Activated naive CD8-positive, alpha-beta T cell treated with anti-CD3 and anti-CD28 coated beads, Interleukin-2, amount 50 U/mL, for 24 hours (primary cell): ENCODE measurements at regions not wholly inside any gene's neighbourhood (a gene's known extent, or its start where the extent isn't known, plus 50 kb on each side); places are given as distances from the start of the nearest gene placed in this dataset.
"Not testable (repeated sequence)": the region's sequence is repeated elsewhere in the genome, so short reads cannot be mapped to it uniquely, and the experiment has no call there.

Experiments
- ATAC-seq: fragments of 150-1000 bp; cut with Tn5 transposase; one replicate; pipeline ENCODE4 v1.10.0; 2021
- DNase-seq: peaks from one replicate; pipeline ENCODE4 v3.0.0; 2021
- H3K27ac Mint-ChIP-seq: one replicate; pipeline ENCODE4 v1.8.0; 2021; ENCODE audit warnings: mild to moderate bottlenecking, mixed read lengths
- H3K27me3 Mint-ChIP-seq: one replicate; pipeline ENCODE4 v1.8.0; 2021; ENCODE audit warnings: mixed read lengths
- H3K36me3 Mint-ChIP-seq: one replicate; pipeline ENCODE4 v1.8.0; 2021; ENCODE audit warnings: low read depth, mixed read lengths
- H3K4me1 Mint-ChIP-seq: one replicate; pipeline ENCODE4 v1.8.0; 2021; ENCODE audit warnings: mixed read lengths
- H3K4me3 Mint-ChIP-seq: one replicate; pipeline ENCODE4 v1.8.0; 2021; ENCODE audit warnings: mild to moderate bottlenecking, moderate library complexity, mixed read lengths
- H3K9me3 Mint-ChIP-seq: one replicate; pipeline ENCODE4 v1.8.0; 2021; ENCODE audit warnings: mixed read lengths

DNA sequence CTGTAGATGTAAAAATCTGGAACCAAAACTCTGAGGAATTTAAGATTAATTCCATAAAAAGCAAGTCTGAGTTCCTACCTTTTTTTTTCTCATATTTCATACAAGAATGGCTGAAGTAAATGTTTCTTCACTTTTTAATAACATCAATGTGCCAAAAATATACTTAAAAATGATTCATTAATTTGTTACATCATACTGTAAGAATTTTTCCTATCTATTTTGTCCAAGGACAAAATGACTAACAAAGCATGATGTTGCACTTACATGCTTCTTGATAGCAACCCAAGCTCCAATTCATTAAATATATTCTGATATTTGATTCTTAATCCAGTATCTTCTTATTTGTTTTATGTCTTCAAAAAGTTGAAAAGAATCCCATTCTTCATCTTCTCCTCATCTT, 988.3 kb downstream of the TLE1 start:
- H3K27ac Mint-ChIP-seq, result no peak overlapping the region
- H3K36me3 Mint-ChIP-seq, result no peaks in the 10 kb centered on the region
- H3K4me3 Mint-ChIP-seq, result no peak overlapping the region
- H3K9me3 Mint-ChIP-seq, result peaks cover 6% of the 10 kb centered on the region
- H3K4me1 Mint-ChIP-seq, result no peaks in the 10 kb centered on the region
- no peak for DNase-seq
- H3K27me3 Mint-ChIP-seq, result no peaks in the 10 kb centered on the region
- ATAC-seq, result no peak

DNA sequence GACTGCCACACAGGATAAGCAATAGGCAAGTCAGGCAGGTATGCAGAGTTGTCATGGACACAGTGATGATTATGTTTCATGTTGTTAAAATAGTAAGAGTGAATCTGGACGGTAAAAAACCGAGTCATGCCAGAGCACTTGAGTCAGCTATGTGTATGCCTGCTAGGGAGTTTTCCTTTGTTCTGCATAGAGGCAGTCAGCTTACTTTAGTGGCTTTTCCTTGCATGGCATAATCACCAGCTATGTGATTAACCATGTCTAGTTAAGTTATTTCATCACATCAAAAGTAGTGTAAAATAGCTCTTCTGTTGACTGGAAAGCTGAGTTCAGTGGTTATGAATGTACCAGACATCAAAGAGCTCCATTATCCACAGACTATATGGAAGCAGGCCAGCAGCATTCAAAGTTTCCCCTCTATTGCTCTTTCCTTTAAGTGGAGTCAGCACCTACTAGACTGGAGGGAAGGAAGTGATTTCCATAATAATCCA, 989.8 kb downstream of the TLE1 start:
- no peak for ATAC-seq
- Mint-ChIP-seq H3K27ac (no peak overlapping the region), H3K27me3 (no peaks in the 10 kb centered on the region)

DNA sequence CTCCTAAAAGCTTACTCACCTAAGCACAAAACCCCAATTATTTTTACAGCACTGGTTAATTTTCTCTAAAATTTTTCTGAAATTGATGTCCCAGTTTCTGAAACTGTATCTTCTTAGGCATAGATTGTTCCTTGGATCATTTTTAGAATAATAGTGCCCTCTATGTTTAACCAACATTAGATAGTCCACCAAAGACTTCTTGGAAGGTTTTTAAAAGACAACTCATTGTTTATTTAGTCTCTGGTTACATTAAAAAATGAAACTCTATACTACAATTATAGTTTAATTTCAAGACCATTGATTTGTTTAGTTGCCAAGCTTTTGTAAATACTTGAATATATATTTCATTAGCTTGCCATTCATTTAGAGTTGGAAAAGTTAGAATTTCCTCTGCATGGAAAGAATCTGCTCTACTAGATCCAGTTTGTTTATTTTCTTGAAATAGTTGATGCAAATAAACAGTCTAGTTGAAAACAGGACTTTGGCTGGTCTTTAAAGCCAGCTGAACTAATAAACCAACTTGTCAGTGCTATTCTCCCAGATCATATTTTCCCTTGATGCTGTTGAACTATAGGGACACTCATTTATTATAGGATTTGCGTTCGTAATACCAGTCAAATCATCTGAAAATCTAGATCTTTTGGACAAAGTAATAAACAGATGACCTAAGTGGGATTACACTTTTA, 990.5 kb downstream of the TLE1 start:
- Mint-ChIP-seq H3K27me3 (no peaks in the 10 kb centered on the region), H3K36me3 (no peaks in the 10 kb centered on the region), H3K9me3 (peaks cover 4% of the 10 kb centered on the region), H3K27ac (no peak overlapping the region), H3K4me3 (no peak overlapping the region), H3K4me1 (no peaks in the 10 kb centered on the region)
- DNase-seq (no peak), ATAC-seq (no peak)

More for the DNA sequence above, 989.8 kb downstream of the TLE1 start:
- DNase-seq, result no peak
- no peaks in the 10 kb centered on the region for H3K4me1 Mint-ChIP-seq
- no peak overlapping the region for H3K4me3 Mint-ChIP-seq
- no peaks in the 10 kb centered on the region for H3K36me3 Mint-ChIP-seq
- H3K9me3 Mint-ChIP-seq, result no peaks in the 10 kb centered on the region

DNA sequence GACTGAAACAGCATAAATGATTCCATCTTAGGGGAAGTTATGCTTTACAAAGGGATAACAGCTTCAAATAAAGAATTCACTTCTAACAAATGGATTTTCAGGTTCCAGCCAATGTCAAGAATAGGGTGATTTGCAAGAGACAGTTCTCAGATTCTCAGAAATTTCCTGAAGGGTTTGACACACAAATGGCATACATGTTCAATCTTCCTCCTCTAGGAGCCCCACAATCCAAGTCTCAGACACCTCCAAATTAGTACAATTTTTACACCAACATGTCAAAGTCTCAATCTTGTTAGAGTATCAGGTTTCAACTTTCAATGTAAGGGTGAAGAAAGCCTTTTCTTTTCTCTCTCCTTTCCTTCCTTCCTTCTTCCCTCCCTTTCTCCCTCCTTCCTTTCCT, 996.6 kb downstream of the TLE1 start:
- Mint-ChIP-seq H3K4me1 (no peaks in the 10 kb centered on the region), H3K27ac (no peak overlapping the region), H3K4me3 (no peak overlapping the region), H3K27me3 (no peaks in the 10 kb centered on the region), H3K36me3 (no peaks in the 10 kb centered on the region), H3K9me3 (peaks cover 15% of the 10 kb centered on the region)
- ATAC-seq (no peak), DNase-seq (no peak)

DNA sequence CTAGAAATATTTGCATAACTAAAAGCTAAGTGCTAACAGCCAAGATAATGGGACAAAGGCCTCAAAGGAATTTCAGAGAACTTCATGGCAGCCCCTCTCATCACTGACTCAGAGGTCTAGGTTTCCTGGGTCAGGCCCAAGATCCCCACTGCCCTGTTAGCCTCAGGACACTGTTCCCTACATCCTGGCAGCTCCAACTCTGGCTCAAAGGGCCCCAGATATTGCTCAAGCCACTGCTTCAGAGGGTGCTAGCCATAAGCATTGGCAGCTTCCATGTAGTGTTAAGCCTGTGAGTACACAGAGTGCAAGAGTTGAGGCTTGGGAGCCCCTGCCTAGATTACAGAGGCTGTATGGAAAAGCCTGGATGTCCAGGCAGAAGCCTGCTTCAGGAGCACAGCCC, 998.1 kb downstream of the TLE1 start:
- no peak for DNase-seq
- no peak for ATAC-seq
- Mint-ChIP-seq H3K27me3 (no peaks in the 10 kb centered on the region), H3K36me3 (no peaks in the 10 kb centered on the region), H3K27ac (no peak overlapping the region), H3K9me3 (peaks cover 15% of the 10 kb centered on the region), H3K4me1 (no peaks in the 10 kb centered on the region), H3K4me3 (no peak overlapping the region)

DNA sequence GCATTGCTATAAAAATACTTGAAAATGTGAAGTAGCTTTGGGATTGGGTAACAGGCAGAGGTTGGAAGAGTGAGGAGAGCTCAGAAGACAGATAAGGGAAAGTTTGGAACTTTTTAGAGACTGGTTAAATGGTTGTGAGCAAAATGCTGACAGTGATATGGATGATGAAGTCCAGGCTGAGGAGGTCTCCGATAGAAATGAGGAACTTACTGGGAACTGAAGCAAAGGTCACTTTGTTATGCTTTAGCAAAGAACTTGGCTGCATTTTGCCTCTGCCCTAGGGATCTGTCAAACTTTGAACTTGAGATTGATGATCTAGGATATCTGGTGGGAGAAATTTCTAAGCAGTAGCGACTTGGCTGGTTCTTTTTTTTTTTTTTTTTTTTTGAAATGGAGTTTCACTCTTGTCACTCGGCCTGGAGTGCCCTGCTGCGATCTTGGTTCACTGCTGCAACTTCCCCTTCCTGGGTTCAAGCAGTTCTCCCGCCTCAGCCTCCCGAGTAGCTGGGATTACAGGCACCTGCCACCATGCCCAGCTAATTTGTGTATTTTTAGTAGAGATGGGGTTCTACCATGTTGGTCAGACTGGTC, 998.9 kb downstream of the TLE1 start:
- Mint-ChIP-seq H3K4me1 (no peaks in the 10 kb centered on the region), H3K9me3 (peaks cover 15% of the 10 kb centered on the region), H3K27me3 (no peaks in the 10 kb centered on the region), H3K4me3 (no peak overlapping the region), H3K36me3 (no peaks in the 10 kb centered on the region), H3K27ac (no peak overlapping the region)
- DNase-seq (no peak), ATAC-seq (no peak)

DNA sequence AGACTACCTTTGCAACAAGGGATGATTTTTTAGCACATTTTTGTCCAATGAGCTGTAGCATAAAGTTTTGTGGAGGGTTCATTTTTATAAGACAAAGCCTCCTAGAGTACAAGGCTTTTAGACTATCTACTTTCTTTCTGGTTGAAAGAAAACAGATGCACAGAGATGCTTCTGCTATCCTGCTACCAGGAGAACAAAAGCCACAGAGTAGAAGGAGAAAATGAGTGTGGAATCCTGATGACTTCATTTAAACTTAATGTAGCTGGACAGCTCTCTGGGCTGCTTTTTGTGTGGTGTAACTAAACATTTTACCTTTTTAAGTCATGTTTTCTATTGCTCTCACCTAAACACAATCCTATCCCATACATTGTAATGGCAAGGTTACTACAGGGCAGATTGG, 1009.4 kb downstream of the TLE1 start:
- Mint-ChIP-seq H3K4me3 (no peak overlapping the region), H3K27ac (no peak overlapping the region), H3K9me3 (no peaks in the 10 kb centered on the region), H3K36me3 (no peaks in the 10 kb centered on the region), H3K27me3 (no peaks in the 10 kb centered on the region), H3K4me1 (no peaks in the 10 kb centered on the region)
- ATAC-seq (no peak), DNase-seq (no peak)

DNA sequence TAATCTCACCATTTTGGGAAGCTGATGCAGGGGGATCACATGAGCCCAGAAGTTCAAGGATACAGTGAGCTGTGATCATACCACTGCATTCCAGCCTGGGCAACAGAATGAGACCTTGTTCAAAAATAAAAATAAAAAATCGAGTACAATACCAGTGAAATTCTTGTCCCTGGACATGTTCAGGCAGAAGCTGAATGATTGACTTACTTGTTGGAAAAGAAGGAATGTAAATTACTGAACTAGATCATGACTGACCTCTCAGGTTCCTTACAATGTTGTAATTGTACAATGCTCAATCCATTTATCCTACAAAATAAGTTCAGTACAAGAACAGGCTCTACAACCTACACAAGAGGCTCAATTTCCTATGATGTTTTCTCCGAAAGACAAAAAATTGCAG, 1010.4 kb downstream of the TLE1 start:
- ATAC-seq (no peak), DNase-seq (no peak)
- no peaks in the 10 kb centered on the region for H3K27me3 Mint-ChIP-seq
- peaks cover 4% of the 10 kb centered on the region for H3K9me3 Mint-ChIP-seq
- no peak overlapping the region for H3K27ac Mint-ChIP-seq
- H3K4me3 Mint-ChIP-seq, result no peak overlapping the region
- no peaks in the 10 kb centered on the region for H3K4me1 Mint-ChIP-seq
- no peaks in the 10 kb centered on the region for H3K36me3 Mint-ChIP-seq

DNA sequence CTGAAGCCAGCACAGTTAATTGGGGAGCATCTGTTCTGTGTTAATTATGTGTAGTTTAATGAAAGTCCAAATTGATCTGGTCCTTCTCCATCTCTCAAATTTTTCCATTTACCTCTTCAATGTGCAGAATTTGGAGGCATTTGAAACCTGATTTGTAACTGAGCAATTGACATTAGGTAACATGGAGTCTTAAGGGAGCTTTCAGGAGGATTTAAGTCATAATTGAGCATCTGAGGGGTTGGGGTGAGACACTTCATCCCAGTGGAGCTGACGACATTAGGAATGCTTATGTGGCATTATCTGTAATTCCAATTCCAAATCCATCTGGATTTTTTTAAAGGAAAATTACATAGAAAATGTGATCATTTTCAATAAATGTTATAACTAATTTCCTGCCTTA, 1015.9 kb downstream of the TLE1 start:
- Mint-ChIP-seq H3K9me3 (peaks cover 14% of the 10 kb centered on the region), H3K4me3 (no peak overlapping the region), H3K27me3 (no peaks in the 10 kb centered on the region), H3K27ac (no peak overlapping the region), H3K36me3 (no peaks in the 10 kb centered on the region), H3K4me1 (no peaks in the 10 kb centered on the region)
- ATAC-seq (no peak), DNase-seq (no peak)

DNA sequence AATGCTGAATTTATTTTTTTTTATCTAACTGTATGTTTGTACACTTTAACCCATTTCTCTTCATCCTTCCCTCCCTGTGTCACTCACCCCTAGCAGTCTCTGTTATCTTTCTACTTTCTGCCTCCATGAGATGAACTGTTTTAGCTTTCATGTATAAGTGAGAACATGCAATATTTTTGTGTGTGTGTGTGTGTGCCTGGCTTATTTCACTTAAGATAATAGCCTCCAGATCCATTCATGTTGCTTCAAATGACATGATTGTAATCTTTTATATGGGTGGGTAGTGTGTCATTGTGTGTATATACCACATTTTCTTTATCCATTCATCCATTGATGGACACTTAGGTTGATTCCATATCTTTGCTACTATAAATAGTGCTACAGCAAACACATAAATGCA, 1023.9 kb downstream of the TLE1 start:
- Mint-ChIP-seq H3K4me3 (no peak overlapping the region), H3K36me3 (no peaks in the 10 kb centered on the region), H3K27me3 (no peaks in the 10 kb centered on the region), H3K27ac (no peak overlapping the region), H3K4me1 (no peaks in the 10 kb centered on the region), H3K9me3 (peaks cover 21% of the 10 kb centered on the region)
- ATAC-seq, result no peak
- no peak for DNase-seq

DNA sequence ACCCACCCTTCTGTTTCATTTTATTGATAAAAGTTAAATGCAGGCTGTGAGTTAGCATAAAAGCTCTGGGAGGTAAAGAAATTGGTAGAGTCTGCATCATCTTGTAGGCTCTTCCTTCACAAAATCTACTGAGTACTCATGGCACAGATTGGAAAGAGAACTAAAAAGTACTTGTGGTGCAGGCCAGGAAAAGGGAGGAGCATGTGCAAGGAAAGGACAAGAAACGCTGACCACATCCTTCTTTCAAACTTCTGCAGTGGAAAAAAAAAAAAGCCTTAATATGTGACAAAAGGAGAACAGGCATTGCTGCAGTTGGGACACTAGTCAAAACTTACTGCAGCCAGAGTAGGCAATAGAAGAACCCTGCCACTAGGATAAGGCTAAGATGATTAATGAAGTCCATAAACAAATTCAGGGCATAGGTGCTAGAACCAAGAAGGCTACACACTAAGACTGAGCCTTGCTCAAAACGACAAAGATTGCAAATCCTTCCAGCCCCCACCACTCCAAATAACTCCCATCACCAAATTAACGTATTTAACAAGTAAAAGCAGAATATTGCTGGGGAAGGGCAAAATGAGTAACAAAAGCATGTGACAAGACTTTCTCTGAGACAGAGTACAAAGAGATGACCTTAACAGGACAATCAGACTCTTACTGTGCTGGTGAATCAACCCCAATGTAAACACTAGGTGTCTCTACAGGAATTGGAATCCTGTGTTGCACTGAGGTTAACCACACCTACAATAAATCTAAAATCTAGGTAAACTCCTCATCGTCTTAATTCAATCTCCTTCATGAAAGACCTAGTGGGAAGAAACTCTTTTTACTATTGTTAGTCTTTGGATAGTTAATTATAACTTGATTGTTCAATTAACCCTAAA, 1024.8 kb downstream of the TLE1 start:
- H3K4me3 Mint-ChIP-seq, result no peak overlapping the region
- no peaks in the 10 kb centered on the region for H3K4me1 Mint-ChIP-seq
- H3K27ac Mint-ChIP-seq, result no peak overlapping the region

DNA sequence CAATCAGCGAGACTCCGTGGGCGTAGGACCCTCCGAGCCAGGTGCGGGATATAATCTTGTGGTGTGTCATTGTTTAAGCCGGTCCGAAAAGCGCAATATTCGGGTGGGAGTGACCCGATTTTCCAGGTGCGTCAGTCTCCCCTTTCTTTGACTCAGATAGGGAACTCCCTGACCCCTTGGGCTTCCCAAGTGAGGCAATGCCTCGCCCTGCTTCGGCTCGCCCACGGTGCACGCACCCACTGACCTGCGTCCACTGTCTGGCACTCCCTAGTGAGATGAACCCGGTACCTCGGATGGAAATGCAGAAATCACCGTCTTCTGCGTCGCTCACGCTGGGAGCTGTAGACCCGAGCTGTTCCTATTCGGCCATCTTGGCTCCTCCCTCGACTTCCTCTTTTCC, 1029.6 kb downstream of the TLE1 start:
- H3K9me3 Mint-ChIP-seq, result peaks cover 13% of the 10 kb centered on the region
- not testable (repeated sequence) for H3K27ac Mint-ChIP-seq, ATAC-seq, DNase-seq, H3K4me1 Mint-ChIP-seq, H3K27me3 Mint-ChIP-seq, H3K4me3 Mint-ChIP-seq, H3K36me3 Mint-ChIP-seq

More for the DNA sequence above, 1024.8 kb downstream of the TLE1 start:
- DNase-seq (no peak), ATAC-seq (no peak)
- no peaks in the 10 kb centered on the region for H3K36me3 Mint-ChIP-seq
- peaks cover 24% of the 10 kb centered on the region for H3K9me3 Mint-ChIP-seq
- no peaks in the 10 kb centered on the region for H3K27me3 Mint-ChIP-seq

DNA sequence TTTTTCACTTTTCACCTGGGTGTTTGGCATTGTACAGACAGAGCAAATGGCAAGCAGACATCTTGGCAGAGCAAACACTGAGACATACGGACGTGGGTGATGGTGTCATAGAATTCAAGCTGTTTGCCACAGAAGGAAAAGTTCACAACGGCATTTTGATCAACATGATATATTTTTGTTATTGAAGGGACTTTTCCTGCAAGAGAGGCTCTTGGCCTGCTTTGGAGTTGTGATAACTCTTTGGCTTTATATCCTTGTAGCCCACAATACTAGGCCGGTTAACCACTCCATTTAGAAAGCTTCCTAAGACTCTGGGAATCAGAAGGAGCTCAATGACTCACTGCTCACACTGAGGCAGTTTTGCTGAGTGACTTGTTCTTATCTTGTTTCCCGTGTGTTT, 1038.3 kb downstream of the TLE1 start:
- Mint-ChIP-seq H3K4me1 (no peaks in the 10 kb centered on the region), H3K36me3 (no peaks in the 10 kb centered on the region), H3K27me3 (no peaks in the 10 kb centered on the region), H3K27ac (no peak overlapping the region), H3K9me3 (peaks cover 3% of the 10 kb centered on the region), H3K4me3 (no peak overlapping the region)
- DNase-seq (no peak), ATAC-seq (no peak)

DNA sequence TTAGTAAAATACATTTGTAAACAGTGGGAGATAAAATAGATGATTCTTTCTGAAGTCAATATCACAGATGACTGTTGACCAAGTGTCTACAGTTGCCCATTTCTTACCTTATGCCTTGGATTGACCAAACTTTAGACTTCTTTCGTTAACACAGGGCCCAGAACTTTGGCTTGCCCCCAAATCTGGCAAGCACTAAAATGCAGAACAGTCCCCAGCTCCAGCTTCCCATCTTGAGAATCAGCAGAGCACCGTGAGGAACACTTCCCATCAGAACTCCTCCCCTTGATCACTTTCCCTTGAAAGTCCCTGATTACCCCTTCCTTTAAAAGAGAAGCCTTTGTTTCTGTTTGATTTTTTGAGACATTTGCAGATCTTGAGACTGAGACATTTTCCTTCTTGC, 1039.9 kb downstream of the TLE1 start:
- Mint-ChIP-seq H3K4me1 (no peaks in the 10 kb centered on the region), H3K36me3 (no peaks in the 10 kb centered on the region), H3K27ac (no peak overlapping the region), H3K9me3 (no peaks in the 10 kb centered on the region), H3K4me3 (no peak overlapping the region), H3K27me3 (no peaks in the 10 kb centered on the region)
- DNase-seq (no peak), ATAC-seq (no peak)

DNA sequence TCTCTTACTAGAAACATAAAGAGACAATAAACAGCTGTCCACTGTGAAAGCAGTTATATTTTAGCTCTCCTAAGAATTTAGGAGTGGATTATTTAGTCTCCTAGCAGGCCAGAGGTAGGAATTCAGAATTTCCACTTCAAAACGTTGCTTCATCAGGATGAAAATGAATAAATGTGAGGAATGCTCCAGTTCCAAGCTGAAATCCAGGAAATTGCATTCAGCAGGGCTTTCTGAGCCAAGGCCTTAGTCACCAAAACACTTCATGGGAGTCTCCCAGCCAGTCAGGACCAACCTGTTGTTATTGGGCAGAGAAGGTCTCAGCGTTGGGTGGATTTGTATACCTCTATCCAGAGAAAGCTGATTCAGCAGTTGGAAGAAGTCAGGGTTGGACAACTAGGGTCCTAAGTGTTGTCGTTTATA, 1040.3 kb downstream of the TLE1 start:
- Mint-ChIP-seq H3K4me1 (no peaks in the 10 kb centered on the region), H3K4me3 (no peak overlapping the region), H3K27ac (no peak overlapping the region), H3K9me3 (no peaks in the 10 kb centered on the region), H3K36me3 (no peaks in the 10 kb centered on the region), H3K27me3 (no peaks in the 10 kb centered on the region)
- ATAC-seq (no peak), DNase-seq (no peak)
